HEK293 (cell line): ENCODE measurements at regions not wholly inside any gene's neighbourhood (a gene's known extent, or its start where the extent isn't known, plus 50 kb on each side); places are given as distances from the start of the nearest gene placed in this dataset.

Experiments
- CTCF ChIA-PET: fragments of 350-600 bp; formaldehyde crosslinking; extraction: SDS; loops from one replicate; lab custom pipeline; 2021; ENCODE audit warnings: antibody characterized with exemption; lab: Yijun Ruan, JAX
- POLR2A ChIA-PET: fragments of 300-600 bp; formaldehyde crosslinking; extraction: SDS; loops from one replicate; lab custom pipeline; 2020; ENCODE audit warnings: antibody characterized with exemption, inconsistent platforms; lab: Yijun Ruan, JAX
- H3K27ac ChIP-seq: fragments of 200-500 bp; sonication (Bioruptor generic); 2 replicates; pipeline ENCODE4 v1.5.1; 2014; ENCODE audit warnings: low read depth, low read length, control low read depth, inconsistent platforms; ENCODE audit errors: extremely low read depth
- H3K36me3 ChIP-seq, 2 experiments: fragments of 200-500 bp in 1 of 2; sonication (Bioruptor generic) in 1 of 2; 1 replicate in 1 of 2; 2 replicates in 1 of 2; pipeline ENCODE4 v1.5.1; 2014 to 2017; ENCODE audit warnings: inconsistent platforms in 2 of 2, low read length in 2 of 2; ENCODE audit not compliant: control insufficient read depth in 2 of 2, insufficient read depth in 1 of 2
- H3K4me1 ChIP-seq: fragments of 200-500 bp; sonication (Bioruptor generic); 2 replicates; pipeline ENCODE4 v1.5.1; 2014; ENCODE audit warnings: mild to moderate bottlenecking, low read length, inconsistent platforms; ENCODE audit not compliant: control insufficient read depth, insufficient read depth
- H3K4me3 ChIP-seq: 2 replicates; pipeline ENCODE4 v1.5.1; 2011; ENCODE audit warnings: low read depth, mild to moderate bottlenecking, control low read depth, low read length, moderate library complexity
- H3K9me3 ChIP-seq: fragments of 200-500 bp; sonication (Bioruptor generic); 2 replicates; pipeline ENCODE4 v1.5.1; 2014; ENCODE audit warnings: low read depth, low read length, inconsistent platforms; ENCODE audit not compliant: control insufficient read depth, insufficient read depth
- KLF9 ChIP-seq: fragments of 450-650 bp; formaldehyde crosslinking; IDR thresholded peaks from 2 replicates; pipeline ENCODE4 v1.5.1; 2016; ENCODE audit warnings: missing biosample characterization, missing genetic modification characterization, low read depth
- MZF1 ChIP-seq: fragments of 450-650 bp; formaldehyde crosslinking; IDR thresholded peaks from 2 replicates; pipeline ENCODE4 v1.5.1; 2017; ENCODE audit warnings: missing biosample characterization, missing genetic modification characterization, borderline replicate concordance
- PRDM2 ChIP-seq: fragments of 450-650 bp; formaldehyde crosslinking; IDR thresholded peaks from 2 replicates; pipeline ENCODE4 v1.5.1; 2016; ENCODE audit warnings: missing biosample characterization, missing genetic modification characterization, borderline replicate concordance
- TCF7L2 ChIP-seq: IDR thresholded peaks from 2 replicates; pipeline ENCODE4 v1.6.1; 2011; ENCODE audit warnings: low read depth, mild to moderate bottlenecking, inconsistent platforms, low read length, moderate library complexity, borderline replicate concordance
- WT1 ChIP-seq: fragments of 450-650 bp; formaldehyde crosslinking; IDR thresholded peaks from 2 replicates; pipeline ENCODE4 v1.5.1; 2016; ENCODE audit warnings: missing biosample characterization, missing genetic modification characterization
- ZBTB8A ChIP-seq: fragments of 450-650 bp; formaldehyde crosslinking; IDR thresholded peaks from 2 replicates; pipeline ENCODE4 v1.5.1; 2016; ENCODE audit warnings: missing biosample characterization, missing genetic modification characterization
- ZFP3 ChIP-seq: fragments of 450-650 bp; formaldehyde crosslinking; IDR thresholded peaks from 2 replicates; pipeline ENCODE4 v1.5.1; 2016; ENCODE audit warnings: low read depth, missing biosample characterization, missing genetic modification characterization
- ZFP37 ChIP-seq: fragments of 450-650 bp; formaldehyde crosslinking; IDR thresholded peaks from 2 replicates; pipeline ENCODE4 v1.5.1; 2016; ENCODE audit warnings: missing biosample characterization, missing genetic modification characterization
- ZNF133 ChIP-seq: fragments of 450-650 bp; formaldehyde crosslinking; IDR thresholded peaks from 2 replicates; pipeline ENCODE4 v1.5.1; 2016; ENCODE audit warnings: missing biosample characterization, missing genetic modification characterization
- ZNF146 ChIP-seq: fragments of 450-650 bp; formaldehyde crosslinking; IDR thresholded peaks from 2 replicates; pipeline ENCODE4 v1.5.1; 2016; ENCODE audit warnings: missing biosample characterization, missing genetic modification characterization
- ZNF157 ChIP-seq: fragments of 450-650 bp; formaldehyde crosslinking; IDR thresholded peaks from 2 replicates; pipeline ENCODE4 v1.5.1; 2016; ENCODE audit warnings: missing biosample characterization, missing genetic modification characterization
- ZNF221 ChIP-seq: fragments of 450-650 bp; formaldehyde crosslinking; IDR thresholded peaks from 2 replicates; pipeline ENCODE4 v1.5.1; 2017; ENCODE audit warnings: missing biosample characterization, missing genetic modification characterization, borderline replicate concordance
- ZNF223 ChIP-seq: fragments of 450-650 bp; formaldehyde crosslinking; IDR thresholded peaks from 2 replicates; pipeline ENCODE4 v1.5.1; 2016; ENCODE audit warnings: missing biosample characterization, missing genetic modification characterization
- ZNF280D ChIP-seq: fragments of 450-650 bp; formaldehyde crosslinking; IDR thresholded peaks from 2 replicates; pipeline ENCODE4 v1.5.1; 2016; ENCODE audit warnings: missing biosample characterization, missing genetic modification characterization
- ZNF449 ChIP-seq: fragments of 450-650 bp; formaldehyde crosslinking; IDR thresholded peaks from 2 replicates; pipeline ENCODE4 v1.5.1; 2017; ENCODE audit warnings: missing biosample characterization, mild to moderate bottlenecking, missing genetic modification characterization, moderate library complexity
- ZNF549 ChIP-seq: fragments of 450-650 bp; IDR thresholded peaks from 2 replicates; pipeline ENCODE4 v1.5.1; 2018; ENCODE audit warnings: missing biosample characterization, missing genetic modification characterization, mild to moderate bottlenecking, inconsistent platforms, moderate library complexity
- ZNF561 ChIP-seq: fragments of 450-650 bp; IDR thresholded peaks from 2 replicates; pipeline ENCODE4 v1.5.1; 2018; ENCODE audit warnings: missing biosample characterization, missing genetic modification characterization, borderline replicate concordance
- ZNF624 ChIP-seq: fragments of 450-650 bp; formaldehyde crosslinking; IDR thresholded peaks from 2 replicates; pipeline ENCODE4 v1.5.1; 2017; ENCODE audit warnings: missing biosample characterization, missing genetic modification characterization
- ZNF639 ChIP-seq: fragments of 450-650 bp; formaldehyde crosslinking; IDR thresholded peaks from 2 replicates; pipeline ENCODE4 v1.5.1; 2016; ENCODE audit warnings: missing biosample characterization, missing genetic modification characterization
- ZNF660 ChIP-seq: fragments of 450-650 bp; IDR thresholded peaks from 2 replicates; pipeline ENCODE4 v1.5.1; 2018; ENCODE audit warnings: missing biosample characterization, mild to moderate bottlenecking, missing genetic modification characterization
- ZNF843 ChIP-seq: fragments of 450-650 bp; formaldehyde crosslinking; IDR thresholded peaks from 2 replicates; pipeline ENCODE4 v1.5.1; 2016; ENCODE audit warnings: missing biosample characterization, missing genetic modification characterization
- ZSCAN23 ChIP-seq: fragments of 450-650 bp; formaldehyde crosslinking; IDR thresholded peaks from 2 replicates; pipeline ENCODE4 v1.5.1; 2016; ENCODE audit warnings: missing biosample characterization, missing genetic modification characterization

- TF ChIP-seq TCF7L2, result no peak
- TF ChIP-seq ZNF449 (tag by site-specific recombination), result no peak
- TF ChIP-seq MZF1 (tag by site-specific recombination), result no peak
Measured at GRCh38 chr3:481680-482079, 285.1 kb downstream of the CHL1 start (continued).

- Histone ChIP-seq H3K4me1 (no peaks in the 10 kb centered on the region), H3K4me3 (no peak overlapping the region), H3K9me3 (no peaks in the 10 kb centered on the region), H3K27ac (no peak overlapping the region), H3K36me3 (no peaks in the 10 kb centered on the region)
- ChIA-PET POLR2A (no interaction called here), CTCF (interaction anchor here (0.6 kb wide), 1 partner anchor 54 kb away, joined by 3 read pairs; no protein-coding TSS in a partner anchor)
- no peak for TF ChIP-seq ZNF280D (tag by site-specific recombination)
- no peak for TF ChIP-seq PRDM2 (tag by site-specific recombination)
- TF ChIP-seq ZSCAN23 (tag by site-specific recombination), result no peak
- TF ChIP-seq ZNF221 (tag by site-specific recombination), result no peak
- TF ChIP-seq ZNF133 (tag by site-specific recombination), result no peak
- no peak for TF ChIP-seq WT1
- no peak for TF ChIP-seq ZNF146 (tag by site-specific recombination)
- no peak for TF ChIP-seq ZNF223 (tag by site-specific recombination)
- TF ChIP-seq ZNF624 (tag by site-specific recombination), result no peak
- TF ChIP-seq ZNF549 (tag by site-specific recombination), result no peak
- TF ChIP-seq ZNF843 (tag by site-specific recombination), result no peak
- TF ChIP-seq ZNF157 (tag by site-specific recombination), result no peak
- no peak for TF ChIP-seq ZFP37 (tag by site-specific recombination)
- TF ChIP-seq ZFP3 (tag by site-specific recombination), result no peak
- TF ChIP-seq ZNF561 (tag by site-specific recombination), result no peak
- no peak for TF ChIP-seq ZBTB8A (tag by site-specific recombination)
- TF ChIP-seq ZNF660 (tag by site-specific recombination), result no peak
- TF ChIP-seq KLF9, result no peak
- no peak for TF ChIP-seq ZNF639 (tag by site-specific recombination)
Measured at GRCh38 chr3:482479-482878, 285.9 kb downstream of the CHL1 start.
